HUES48 (cell line): ENCODE measurements at regions not wholly inside any gene's neighbourhood (a gene's known extent, or its start where the extent isn't known, plus 50 kb on each side); places are given as distances from the start of the nearest gene placed in this dataset.
"Not testable (repeated sequence)": the region's sequence is repeated elsewhere in the genome, so short reads cannot be mapped to it uniquely, and the experiment has no call there.

Experiments used
- H3K27ac ChIP-seq: one replicate; pipeline ENCODE4 v1.7.0; 2013; ENCODE audit warnings: low read depth, low read length, inconsistent platforms
- H3K27me3 ChIP-seq: 2 replicates; pipeline ENCODE4 v1.6.1; 2013; ENCODE audit warnings: mild to moderate bottlenecking, low read length; ENCODE audit not compliant: control insufficient read depth, insufficient read depth
- H3K36me3 ChIP-seq: 2 replicates; pipeline ENCODE4 v1.6.1; 2013; ENCODE audit warnings: low read length; ENCODE audit not compliant: control insufficient read depth, insufficient read depth
- H3K4me1 ChIP-seq: 2 replicates; pipeline ENCODE4 v1.6.1; 2013; ENCODE audit warnings: mild to moderate bottlenecking, low read length; ENCODE audit not compliant: control insufficient read depth, insufficient read depth
- H3K4me3 ChIP-seq: 2 replicates; pipeline ENCODE4 v1.5.1; 2013; ENCODE audit warnings: mild to moderate bottlenecking, low read depth, low read length
- H3K9ac ChIP-seq: 2 replicates; pipeline ENCODE4 v1.6.1; 2013; ENCODE audit warnings: mild to moderate bottlenecking, low read depth, low read length, moderate library complexity
- H3K9me3 ChIP-seq: 2 replicates; pipeline ENCODE4 v1.6.1; 2013; ENCODE audit warnings: low read length; ENCODE audit not compliant: control insufficient read depth, insufficient read depth

- no peak overlapping the region for H3K27ac ChIP-seq
- no peak overlapping the region for H3K4me3 ChIP-seq
- no peaks in the 10 kb centered on the region for H3K9me3 ChIP-seq
- no peaks in the 10 kb centered on the region for H3K4me1 ChIP-seq
- H3K9ac ChIP-seq = no peak overlapping the region
- H3K36me3 ChIP-seq = no peaks in the 10 kb centered on the region
- H3K27me3 ChIP-seq = no peaks in the 10 kb centered on the region
Measured at GRCh38 chr7:119228482-119228881, 1004.0 kb downstream of the ANKRD7 start.

- H3K27ac ChIP-seq = no peak overlapping the region
- no peaks in the 10 kb centered on the region for H3K4me1 ChIP-seq
- no peaks in the 10 kb centered on the region for H3K9me3 ChIP-seq
- H3K4me3 ChIP-seq = no peak overlapping the region
- no peaks in the 10 kb centered on the region for H3K27me3 ChIP-seq
- H3K36me3 ChIP-seq = no peaks in the 10 kb centered on the region
- H3K9ac ChIP-seq = no peak overlapping the region
Measured at GRCh38 chr7:119232091-119232490, 1007.6 kb downstream of the ANKRD7 start.

DNA sequence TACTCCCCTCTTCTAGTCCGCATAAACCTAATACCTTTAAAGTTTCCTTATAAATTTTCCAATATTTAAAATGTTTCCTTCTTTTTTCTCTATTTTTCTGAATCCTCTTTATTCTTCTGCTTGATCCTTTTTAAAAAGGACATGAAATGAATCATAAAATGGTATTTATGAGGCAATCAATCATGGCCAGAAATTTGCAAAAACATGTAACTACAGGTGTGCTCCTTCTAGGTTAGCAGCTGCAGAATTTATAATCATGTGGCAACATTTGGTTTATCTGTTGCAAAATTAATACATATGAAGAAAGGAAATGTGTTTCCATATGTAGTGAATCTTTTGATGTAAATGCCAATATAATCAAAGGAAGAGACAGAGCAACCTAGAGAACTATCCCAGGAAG is 1008.5 kb downstream of the ANKRD7 start:
- Histone ChIP-seq H3K36me3 (no peaks in the 10 kb centered on the region), H3K27me3 (no peaks in the 10 kb centered on the region), H3K4me3 (no peak overlapping the region), H3K9ac (no peak overlapping the region), H3K27ac (no peak overlapping the region), H3K4me1 (no peaks in the 10 kb centered on the region), H3K9me3 (no peaks in the 10 kb centered on the region)

DNA sequence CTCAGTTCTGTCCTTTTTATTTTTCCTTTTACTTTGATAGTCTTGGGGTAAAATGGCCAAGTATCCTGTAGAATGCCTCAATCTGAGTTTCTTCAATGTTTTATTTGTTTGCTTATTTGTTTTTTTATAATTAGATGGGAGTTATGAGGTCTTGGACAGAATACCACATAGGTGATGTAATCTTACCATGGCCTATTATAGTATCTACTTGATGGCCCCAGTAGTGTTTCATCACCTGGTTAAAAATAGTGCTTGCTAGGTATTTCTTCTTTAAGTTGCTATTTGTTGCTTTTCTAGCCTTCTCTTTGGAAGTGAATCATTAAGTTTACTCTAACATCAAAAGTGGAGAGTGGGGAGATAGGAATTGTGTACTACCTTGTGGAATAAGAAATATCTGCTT is 1020.0 kb upstream of the KCND2 start:
- no peak overlapping the region for H3K27ac ChIP-seq
- H3K9me3 ChIP-seq = no peaks in the 10 kb centered on the region
- no peaks in the 10 kb centered on the region for H3K36me3 ChIP-seq
- H3K9ac ChIP-seq = no peak overlapping the region
- H3K4me3 ChIP-seq = no peak overlapping the region
- 0 out of 2 replicates have a peak, but pooled peaks cover 7% of the 10 kb centered on the region for H3K4me1 ChIP-seq
- no peaks in the 10 kb centered on the region for H3K27me3 ChIP-seq

- no peaks in the 10 kb centered on the region for H3K36me3 ChIP-seq
- H3K27me3 ChIP-seq = no peaks in the 10 kb centered on the region
- H3K4me1 ChIP-seq = no peaks in the 10 kb centered on the region
Measured at GRCh38 chr7:119254742-119255141, 1018.2 kb upstream of the KCND2 start.

DNA sequence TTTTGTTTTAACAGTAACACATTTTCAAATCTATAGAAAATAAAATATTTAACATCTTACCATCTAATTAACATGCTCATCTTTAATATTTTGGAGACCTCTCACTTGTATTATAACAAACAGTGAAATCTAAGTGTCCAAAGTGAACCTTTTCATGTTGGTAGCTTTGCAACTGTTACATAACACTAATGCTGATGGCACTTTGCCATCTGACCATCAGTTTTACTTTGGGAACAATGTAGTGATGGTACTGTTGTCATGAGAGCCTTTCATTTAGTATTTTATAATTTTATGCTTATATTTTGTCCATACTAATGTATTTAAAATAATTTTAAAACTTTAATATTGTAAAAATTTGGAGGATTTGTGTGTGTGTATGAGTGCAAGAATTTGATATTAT is 1017.0 kb upstream of the KCND2 start:
- H3K27ac ChIP-seq = no peak overlapping the region
- no peaks in the 10 kb centered on the region for H3K36me3 ChIP-seq
- no peaks in the 10 kb centered on the region for H3K27me3 ChIP-seq
- no peak overlapping the region for H3K4me3 ChIP-seq
- H3K9ac ChIP-seq = no peak overlapping the region
- no peaks in the 10 kb centered on the region for H3K9me3 ChIP-seq
- no peaks in the 10 kb centered on the region for H3K4me1 ChIP-seq

More at GRCh38 chr7:119254742-119255141, 1018.2 kb upstream of the KCND2 start:
- Histone ChIP-seq H3K9ac (no peak overlapping the region), H3K4me3 (no peak overlapping the region), H3K27ac (no peak overlapping the region), H3K9me3 (no peaks in the 10 kb centered on the region)

DNA sequence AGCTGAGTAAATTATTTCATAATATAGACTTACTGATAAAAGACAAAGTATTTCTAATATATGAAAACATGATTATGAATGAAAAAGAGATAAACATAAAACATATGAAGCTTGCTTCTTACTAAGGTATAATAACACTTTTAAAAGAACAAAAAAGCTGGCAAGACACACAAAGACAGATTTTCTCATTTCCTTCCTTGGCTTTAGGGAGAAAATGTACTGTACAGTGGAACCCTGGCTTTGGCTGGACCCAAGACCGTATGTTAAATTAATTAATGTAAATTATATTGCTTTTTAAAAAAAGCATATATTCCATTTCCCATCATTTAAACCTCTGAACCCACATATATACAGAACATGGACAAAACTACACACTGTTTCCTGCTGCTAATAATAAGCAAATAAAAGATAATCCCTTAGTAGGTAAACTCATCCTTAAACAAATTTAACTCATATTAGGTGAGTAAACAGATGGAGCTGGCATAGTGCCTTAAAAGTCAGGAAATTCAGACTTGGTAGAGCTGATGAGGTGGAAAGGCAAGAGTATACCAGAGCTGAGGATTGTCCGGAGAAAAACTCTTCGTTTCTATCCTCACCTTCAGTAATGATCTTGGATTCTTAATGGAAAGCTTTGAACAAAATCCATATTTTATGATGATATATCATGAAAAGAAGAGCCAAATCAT is 1016.4 kb upstream of the KCND2 start:
- Histone ChIP-seq H3K9me3 (no peaks in the 10 kb centered on the region), H3K4me1 (no peaks in the 10 kb centered on the region), H3K36me3 (no peaks in the 10 kb centered on the region), H3K9ac (no peak overlapping the region), H3K27me3 (no peaks in the 10 kb centered on the region), H3K4me3 (no peak overlapping the region), H3K27ac (no peak overlapping the region)

GRCh38 chr7:119266790-119267189 is 1006.2 kb upstream of the KCND2 start:
- H3K9me3 ChIP-seq, H3K4me3 ChIP-seq, H3K36me3 ChIP-seq, H3K4me1 ChIP-seq, H3K27me3 ChIP-seq, H3K9ac ChIP-seq, H3K27ac ChIP-seq: not testable (repeated sequence)

- Histone ChIP-seq H3K27ac (no peak overlapping the region), H3K9me3 (no peaks in the 10 kb centered on the region), H3K4me1 (no peaks in the 10 kb centered on the region), H3K4me3 (no peak overlapping the region), H3K36me3 (no peaks in the 10 kb centered on the region), H3K27me3 (no peaks in the 10 kb centered on the region), H3K9ac (no peak overlapping the region)
Measured at GRCh38 chr7:119270045-119270464, 1002.9 kb upstream of the KCND2 start.

DNA sequence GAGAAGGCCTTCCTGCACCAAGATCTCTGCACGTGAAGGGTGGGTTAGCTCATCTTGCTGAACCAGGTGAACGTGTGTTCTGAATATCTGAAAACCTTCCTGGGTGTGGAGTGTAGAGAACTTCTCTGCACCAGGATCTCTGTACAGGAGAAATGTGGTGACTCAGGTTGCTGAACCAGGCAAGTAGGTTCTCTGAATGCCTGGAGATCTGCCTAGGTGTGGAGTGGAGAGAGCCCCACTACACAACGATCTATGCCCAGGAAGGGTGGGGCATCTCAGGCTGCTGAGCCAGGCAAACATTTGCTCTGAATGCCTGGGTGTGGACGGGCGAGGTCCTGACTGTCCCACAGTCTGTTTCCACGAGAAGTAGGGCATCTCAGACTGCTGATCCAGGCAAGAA is 1002.3 kb upstream of the KCND2 start:
- Histone ChIP-seq H3K4me1 (no peaks in the 10 kb centered on the region), H3K27ac (no peak overlapping the region)

DNA sequence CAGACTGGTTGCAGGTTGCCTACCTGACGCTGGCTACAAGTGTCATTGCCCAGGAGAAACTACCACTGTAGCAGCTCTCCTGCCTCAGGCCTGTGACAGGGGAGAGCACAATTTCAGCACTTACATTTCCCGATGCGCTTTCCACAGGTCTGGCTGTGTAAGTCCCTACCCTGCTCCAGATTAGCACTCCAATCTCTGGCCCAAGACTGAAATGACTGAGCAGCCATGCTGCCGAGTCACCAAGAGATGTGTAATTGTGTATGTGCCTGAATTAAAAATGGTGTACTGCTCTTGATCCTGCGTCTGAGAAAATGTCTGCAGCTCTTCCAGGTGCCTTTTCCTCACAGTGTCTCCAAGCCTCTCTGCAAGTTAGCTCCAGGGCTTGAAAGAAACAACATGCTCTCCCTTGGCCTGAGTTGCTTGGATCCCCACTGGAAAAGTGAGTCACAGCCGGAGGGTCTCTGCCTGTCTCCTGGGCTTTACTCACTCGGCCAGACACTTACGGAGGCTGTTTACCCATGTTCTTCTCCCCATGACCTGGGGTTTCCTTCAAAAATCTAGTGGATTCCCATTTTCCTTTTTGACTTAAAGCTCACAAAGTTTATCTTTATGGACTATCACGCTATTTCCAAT is 1001.7 kb upstream of the KCND2 start:
- Histone ChIP-seq H3K36me3 (no peaks in the 10 kb centered on the region), H3K9ac (no peak overlapping the region), H3K4me3 (no peak overlapping the region), H3K9me3 (no peaks in the 10 kb centered on the region), H3K27ac (no peak overlapping the region), H3K4me1 (no peaks in the 10 kb centered on the region), H3K27me3 (no peaks in the 10 kb centered on the region)

More for the DNA sequence above, 1002.3 kb upstream of the KCND2 start:
- Histone ChIP-seq H3K9ac (no peak overlapping the region), H3K9me3 (no peaks in the 10 kb centered on the region), H3K4me3 (no peak overlapping the region), H3K36me3 (no peaks in the 10 kb centered on the region), H3K27me3 (no peaks in the 10 kb centered on the region)
